SU-DHL-6 (cell line): ENCODE measurements at regions not wholly inside any gene's neighbourhood (a gene's known extent, or its start where the extent isn't known, plus 50 kb on each side); places are given as distances from the start of the nearest gene placed in this dataset.

ENCODE experiments used
- CTCF ChIP-seq: fragments of 200-600 bp; sonication (generic); IDR thresholded peaks from one replicate; pipeline ENCODE4 v1.5.1; 2017; ENCODE audit warnings: antibody characterized with exemption, mild to moderate bottlenecking, low read length, moderate library complexity; ENCODE audit not compliant: insufficient read depth, poor library complexity, severe bottlenecking
- EZH2phosphoT487 ChIP-seq: fragments of 200-600 bp; sonication (generic), shearing (Covaris generic); conservative IDR thresholded peaks from 2 replicates; pipeline ENCODE4 v1.6.1; 2018; ENCODE audit warnings: mild to moderate bottlenecking, antibody characterized with exemption, low read length, moderate library complexity, mixed read lengths

- no peak for TF ChIP-seq CTCF
- no peak for TF ChIP-seq EZH2phosphoT487
Observed at GRCh38 chr14:85223667-85224066, 306.3 kb upstream of the FLRT2 start.
